ENCODE measurements at regions not wholly inside any gene's neighbourhood (a gene's known extent, or its start where the extent isn't known, plus 50 kb on each side); places are given as distances from the start of the nearest gene placed in this dataset.

- Histone ChIP-seq H3K4me3 (no peak overlapping the region), H3K9me3 (replicated peaks; ENCODE audit: control insufficient read depth, insufficient read depth, low read depth, low read length) (no peaks in the 10 kb centered on the region), H3K9ac (ENCODE audit: insufficient read depth in 1 of 2, low read depth in 2 of 2, low read length in 2 of 2) (no peak overlapping the region), H3K27ac (ENCODE audit: extremely low read depth, low read depth, low read length) (no peak overlapping the region), H3K9me1 (ENCODE audit: control insufficient read depth, insufficient read depth, low read length) (no peaks in the 10 kb centered on the region), H3K79me2 (ENCODE audit: control insufficient read depth, insufficient read depth, low read length) (no peaks in the 10 kb centered on the region), H3K4me1 (replicated peaks in 1 of 2; ENCODE audit: control insufficient read depth in 2 of 2, insufficient read depth in 2 of 2, low read length in 2 of 2) (no peaks in the 10 kb centered on the region), H3K36me3 (ENCODE audit: control insufficient read depth, insufficient read depth, low read length) (no peaks in the 10 kb centered on the region), H2AFZ (ENCODE audit: low read depth, low read length) (no peak overlapping the region), H3K4me2 (ENCODE audit: insufficient read depth, low read length) (no peak overlapping the region), H3K27me3 (ENCODE audit: control insufficient read depth in 2 of 2, insufficient read depth in 2 of 2, low read length in 2 of 2) (no peaks in the 10 kb centered on the region; a peak in 1 of 5 replicates), H4K20me1 (replicated peaks; ENCODE audit: control insufficient read depth, insufficient read depth, low read length) (no peaks in the 10 kb centered on the region)
- no peak for DNase-seq (ENCODE audit: extremely low read depth in 1 of 4, low spot score in 3 of 4)
- intact Hi-C loops (cut with micrococcal nuclease) = no loop called here
- ATAC-seq = no peak
- no peak for FAIRE-seq
- BruUV-seq (replicated peaks) = no TSS peak
- ChIA-PET CTCF (ENCODE audit: low intra/inter-chr PET ratio) (no interaction called here), POLR2A (no interaction called here)
- WGBS (ENCODE audit: insufficient coverage, low coverage, missing lambda C conversion rate) = 0% methylated on average over 1 of the region's 1 CpG
- in situ Hi-C loops (cut with MboI) = no loop called here
- TF ChIP-seq TAL1 (IDR thresholded peaks at IDR 0.05) = no peak
- TF ChIP-seq CHD4 (IDR thresholded peaks at IDR 0.05; ENCODE audit: insufficient read depth, insufficient replicate concordance, low read depth, low read length, poor library complexity, severe bottlenecking) = no peak
- TF ChIP-seq ZBTB40 (IDR thresholded peaks at IDR 0.05) = no peak
- no peak for TF ChIP-seq ZBTB40 (CRISPR knock-in tag; IDR thresholded peaks at IDR 0.05)
- TF ChIP-seq ZFX (CRISPR knock-in tag; IDR thresholded peaks at IDR 0.05) = no peak
- TF ChIP-seq PHB (CRISPR knock-in tag; IDR thresholded peaks at IDR 0.05) = no peak
- TF ChIP-seq CREM (IDR thresholded peaks at IDR 0.05; ENCODE audit: low read depth) = no peak
- no peak for TF ChIP-seq E2F1 (CRISPR knock-in tag; IDR thresholded peaks at IDR 0.05)
- TF ChIP-seq ARID1B (IDR thresholded peaks at IDR 0.05) = no peak
- TF ChIP-seq CREB3 (tag; conservative IDR thresholded peaks at IDR 0.05; ENCODE audit: low read depth) = no peak
Measured at GRCh38 chr10:120182431-120182830, 274.6 kb upstream of the PLPP4 start.
